IPS-NIHi7 (cell line): ENCODE measurements at regions not wholly inside any gene's neighbourhood (a gene's known extent, or its start where the extent isn't known, plus 50 kb on each side); places are given as distances from the start of the nearest gene placed in this dataset.

ENCODE experiments used
- DNase-seq: peaks from one replicate; pipeline ENCODE4 v3.0.0; 2012; ENCODE audit warnings: mixed read lengths; ENCODE audit errors: extremely low spot score

DNA sequence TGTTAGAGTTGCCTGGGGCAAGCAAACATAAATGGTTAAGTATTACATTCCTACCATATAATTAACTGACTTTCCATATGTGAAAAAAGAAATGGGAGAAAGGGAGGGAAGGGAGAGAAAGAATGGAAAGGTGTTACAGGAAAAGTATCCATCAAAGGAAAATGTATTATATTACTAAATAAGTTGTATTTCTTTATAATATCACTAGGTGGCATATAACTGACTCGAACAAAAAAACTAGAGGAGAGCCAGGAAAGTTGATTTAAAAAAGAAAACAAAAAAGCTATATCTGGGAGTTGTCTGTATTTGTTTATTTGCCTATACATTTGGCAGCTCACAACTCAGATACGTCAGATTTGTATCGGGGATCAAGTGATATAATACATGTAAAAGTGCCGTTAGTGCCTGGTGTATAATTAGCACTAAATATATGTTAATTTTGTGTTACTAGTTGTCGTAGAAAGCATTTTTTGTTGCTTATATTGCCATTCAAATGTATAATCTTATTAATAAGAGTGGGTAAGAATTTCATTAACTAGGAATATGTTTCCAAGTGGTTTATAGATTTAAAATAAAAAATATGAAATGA lies 59.6 kb upstream of the ADAMTS19 start:
- DNase-seq = no peak

DNA sequence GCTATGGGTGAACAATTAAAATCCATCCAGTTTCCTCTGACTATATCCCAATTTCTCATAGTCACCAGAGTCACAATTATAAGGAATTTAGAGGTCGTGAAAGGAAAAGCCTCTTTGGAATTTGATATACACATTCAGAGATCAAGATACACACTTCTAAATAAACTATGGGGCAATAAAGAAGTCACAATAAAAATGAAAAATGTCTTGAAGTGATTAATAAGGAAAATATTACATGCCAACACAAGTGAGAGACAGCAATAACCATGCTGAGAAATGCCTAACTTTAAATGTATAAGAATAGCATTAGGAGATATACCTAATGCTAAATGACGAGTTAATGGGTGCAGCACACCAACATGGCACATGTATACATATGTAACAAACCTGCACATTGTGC lies 54.9 kb upstream of the ADAMTS19 start:
- no peak for DNase-seq

DNA sequence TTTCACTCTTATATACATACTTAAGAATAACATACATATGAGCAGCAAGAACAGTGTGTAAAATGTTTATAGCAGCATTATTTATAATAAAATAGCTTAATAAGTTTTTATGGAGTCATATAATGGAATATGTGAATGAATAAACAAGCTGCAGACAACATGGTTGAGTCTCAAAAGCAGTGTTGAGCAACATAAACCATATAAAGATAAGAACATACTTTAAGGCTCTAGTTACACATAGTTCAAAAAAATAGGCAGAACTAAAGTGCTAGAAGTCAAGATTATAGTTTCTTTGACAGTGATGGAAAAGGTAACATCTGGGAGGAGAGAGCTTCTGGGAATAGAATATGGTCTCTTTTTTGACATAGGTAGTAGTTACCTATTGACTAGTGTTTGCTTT lies 53.7 kb upstream of the ADAMTS19 start:
- DNase-seq = no peak
